GM04503 (cell line): ENCODE measurements at regions not wholly inside any gene's neighbourhood (a gene's known extent, or its start where the extent isn't known, plus 50 kb on each side); places are given as distances from the start of the nearest gene placed in this dataset.
"Not testable (repeated sequence)": the region's sequence is repeated elsewhere in the genome, so short reads cannot be mapped to it uniquely, and the experiment has no call there.

Experiments used
- DNase-seq: peaks from one replicate; pipeline ENCODE4 v3.0.0-alpha.2; 2012; ENCODE audit warnings: low read depth

GRCh38 chr1:73065339-73066041 lies 783.2 kb upstream of the NEGR1 start:
- DNase-seq, result no peak

- no peak for DNase-seq
Measured at GRCh38 chr1:73056826-73057225, 774.5 kb upstream of the NEGR1 start.

- DNase-seq, result no peak
Measured at GRCh38 chr1:73044241-73045036, 762.1 kb upstream of the NEGR1 start.

GRCh38 chr1:73042403-73042802 lies 760.1 kb upstream of the NEGR1 start:
- no peak for DNase-seq

- DNase-seq, result no peak
Measured at GRCh38 chr1:73040811-73041210, 758.5 kb upstream of the NEGR1 start.

- no peak for DNase-seq
Measured at GRCh38 chr1:73034271-73034670, 751.9 kb upstream of the NEGR1 start.

GRCh38 chr1:73033640-73034039 lies 751.3 kb upstream of the NEGR1 start:
- DNase-seq, result no peak

- DNase-seq, result no peak
Measured at GRCh38 chr1:73029571-73029970, 747.2 kb upstream of the NEGR1 start.

- no peak for DNase-seq
Measured at GRCh38 chr1:73026114-73026513, 743.8 kb upstream of the NEGR1 start.

GRCh38 chr1:73009938-73010337 lies 727.6 kb upstream of the NEGR1 start:
- DNase-seq, result no peak

GRCh38 chr1:73009311-73009710 lies 727.0 kb upstream of the NEGR1 start:
- DNase-seq, result no peak

- DNase-seq, result no peak
Measured at GRCh38 chr1:72997624-72998023, 715.3 kb upstream of the NEGR1 start.

- DNase-seq, result no peak
Measured at GRCh38 chr1:72997041-72997440, 714.7 kb upstream of the NEGR1 start.

GRCh38 chr1:72987871-72988270 lies 705.5 kb upstream of the NEGR1 start:
- not testable (repeated sequence) for DNase-seq

GRCh38 chr1:72986591-72987290 lies 704.4 kb upstream of the NEGR1 start:
- no peak for DNase-seq

- DNase-seq, result not testable (repeated sequence)
Measured at GRCh38 chr1:72985024-72985423, 702.7 kb upstream of the NEGR1 start.

- DNase-seq, result not testable (repeated sequence)
Measured at GRCh38 chr1:72983011-72983410, 700.7 kb upstream of the NEGR1 start.

- no peak for DNase-seq
Measured at GRCh38 chr1:72969461-72969860, 687.1 kb upstream of the NEGR1 start.

GRCh38 chr1:72954943-72955342 lies 672.6 kb upstream of the NEGR1 start:
- no peak for DNase-seq

- DNase-seq, result not testable (repeated sequence)
Measured at GRCh38 chr1:72950900-72951299, 668.6 kb upstream of the NEGR1 start.

GRCh38 chr1:72946903-72947499 lies 664.7 kb upstream of the NEGR1 start:
- no peak for DNase-seq

GRCh38 chr1:72942008-72942407 lies 659.7 kb upstream of the NEGR1 start:
- no peak for DNase-seq

GRCh38 chr1:72938408-72938807 lies 656.1 kb upstream of the NEGR1 start:
- no peak for DNase-seq
